IMR-90 (cell line): ENCODE measurements at regions not wholly inside any gene's neighbourhood (a gene's known extent, or its start where the extent isn't known, plus 50 kb on each side); places are given as distances from the start of the nearest gene placed in this dataset.

Experiments used
- ATAC-seq: fragments of 200-7000 bp; cut with Tn5 transposase; 2 replicates; pipeline ENCODE4 v1.9.1; 2020; ENCODE audit warnings: low read depth, mild to moderate bottlenecking, moderate library complexity
- BruUV-seq: library from RNA; stranded (reverse); fragments of 400-500 nt; replicated peaks from 2 replicates; lab custom pipeline; 2021; lab: Mats Ljungman, UMichigan
- CTCF ChIA-PET: fragments of 300-600 bp; formaldehyde crosslinking; extraction: SDS; loops from one replicate; lab custom pipeline; 2021; ENCODE audit warnings: antibody characterized with exemption; lab: Yijun Ruan, JAX
- POLR2A ChIA-PET: fragments of 300-600 bp; sonication (Branson Sonifier 250); formaldehyde crosslinking; loops from one replicate; lab custom pipeline; 2022; ENCODE audit warnings: antibody characterized with exemption; ENCODE audit not compliant: unreplicated experiment; lab: Charles Lee
- DNase-seq: peaks from one replicate; pipeline ENCODE4 v3.0.0; 2013
- H2AFZ ChIP-seq: replicated peaks from 2 replicates; pipeline ENCODE3; 2013; ENCODE audit warnings: low read length, mild to moderate bottlenecking; ENCODE audit not compliant: poor library complexity
- H2AK5ac ChIP-seq: 2 replicates; pipeline ENCODE4 v1.6.1; 2013; ENCODE audit warnings: low read depth, low read length, inconsistent platforms
- H2AK9ac ChIP-seq: replicated peaks from 2 replicates; pipeline ENCODE3; 2013; ENCODE audit warnings: mild to moderate bottlenecking, low read depth, low read length, moderate library complexity; ENCODE audit not compliant: poor library complexity
- H2BK120ac ChIP-seq: 2 replicates; pipeline ENCODE4 v1.6.1; 2013; ENCODE audit warnings: low read depth, low read length, inconsistent platforms
- H2BK15ac ChIP-seq: 3 replicates; pipeline ENCODE4 v1.6.1; 2013; ENCODE audit warnings: low read depth, low read length, inconsistent platforms
- H2BK20ac ChIP-seq: 2 replicates; pipeline ENCODE4 v1.6.1; 2013; ENCODE audit warnings: low read depth, mild to moderate bottlenecking, inconsistent platforms, low read length, moderate library complexity
- H2BK5ac ChIP-seq: 2 replicates; pipeline ENCODE4 v1.6.1; 2013; ENCODE audit warnings: mild to moderate bottlenecking, low read depth, low read length, inconsistent platforms; ENCODE audit not compliant: poor library complexity, severe bottlenecking
- H3K14ac ChIP-seq: replicated peaks from 2 replicates; pipeline ENCODE4 v1.6.1; 2013; ENCODE audit warnings: low read depth, low read length, inconsistent platforms
- H3K18ac ChIP-seq: 2 replicates; pipeline ENCODE4 v1.6.1; 2013; ENCODE audit warnings: low read depth, low read length, control low read depth
- H3K23ac ChIP-seq: 2 replicates; pipeline ENCODE4 v1.6.1; 2013; ENCODE audit warnings: low read depth, low read length, inconsistent platforms
- H3K27ac ChIP-seq: 2 replicates; pipeline ENCODE4 v1.5.1; 2013; ENCODE audit warnings: mild to moderate bottlenecking, control low read depth, low read length; ENCODE audit not compliant: insufficient read depth
- H3K27me3 ChIP-seq: 2 replicates; pipeline ENCODE4 v1.6.1; 2013; ENCODE audit warnings: low read length; ENCODE audit not compliant: control insufficient read depth, insufficient read depth
- H3K36me3 ChIP-seq: 2 replicates; pipeline ENCODE4 v1.6.1; 2013; ENCODE audit warnings: low read length, mixed read lengths; ENCODE audit not compliant: control insufficient read depth, insufficient read depth
- H3K4ac ChIP-seq: 2 replicates; pipeline ENCODE4 v1.6.1; 2013; ENCODE audit warnings: low read depth, low read length, inconsistent platforms
- H3K4me1 ChIP-seq: 2 replicates; pipeline ENCODE4 v1.6.1; 2013; ENCODE audit warnings: low read length, mixed read lengths; ENCODE audit not compliant: control insufficient read depth, insufficient read depth
- H3K4me2 ChIP-seq: 2 replicates; pipeline ENCODE4 v1.6.1; 2013; ENCODE audit warnings: low read depth, mild to moderate bottlenecking, control low read depth, low read length, moderate library complexity
- H3K4me3 ChIP-seq: 2 replicates; pipeline ENCODE4 v1.5.1; 2013; ENCODE audit warnings: low read depth, mild to moderate bottlenecking, control low read depth, low read length, moderate library complexity; ENCODE audit not compliant: insufficient read depth
- H3K56ac ChIP-seq: 2 replicates; pipeline ENCODE4 v1.6.1; 2013; ENCODE audit warnings: low read length, inconsistent platforms; ENCODE audit not compliant: insufficient read depth; ENCODE audit errors: extremely low read depth
- H3K79me1 ChIP-seq, 2 experiments: 2 replicates each; pipeline ENCODE4 v1.6.1; 2013; ENCODE audit warnings: low read length in 2 of 2, inconsistent platforms in 1 of 2, low read depth in 1 of 2
- H3K9ac ChIP-seq: 2 replicates; pipeline ENCODE4 v1.6.1; 2013; ENCODE audit warnings: low read depth, low read length, control low read depth
- H3K9me1 ChIP-seq: 2 replicates; pipeline ENCODE4 v1.6.1; 2013; ENCODE audit warnings: low read length, inconsistent platforms; ENCODE audit not compliant: insufficient read depth
- H3K9me3 ChIP-seq: 2 replicates; pipeline ENCODE4 v1.6.1; 2013; ENCODE audit warnings: low read length; ENCODE audit not compliant: control insufficient read depth, insufficient read depth
- H4K20me1 ChIP-seq: 2 replicates; pipeline ENCODE4 v1.6.1; 2013; ENCODE audit warnings: low read length, inconsistent platforms; ENCODE audit not compliant: insufficient read depth
- H4K5ac ChIP-seq: 2 replicates; pipeline ENCODE4 v1.6.1; 2013; ENCODE audit warnings: mild to moderate bottlenecking, low read depth, low read length, control low read depth
- H4K8ac ChIP-seq, 2 experiments: 2 replicates each; pipeline ENCODE4 v1.6.1; 2013; ENCODE audit warnings: low read depth in 2 of 2, low read length in 2 of 2, control low read depth in 1 of 2, inconsistent platforms in 1 of 2
- H4K91ac ChIP-seq: 2 replicates; pipeline ENCODE4 v1.6.1; 2013; ENCODE audit warnings: low read depth, low read length, inconsistent platforms; ENCODE audit not compliant: insufficient read depth
- BHLHE40 ChIP-seq: fragments of 150-350 bp; IDR thresholded peaks from 2 replicates; pipeline ENCODE4 v1.6.1; 2016; ENCODE audit warnings: mild to moderate bottlenecking, low read depth, low read length
- CEBPB ChIP-seq: IDR thresholded peaks from 2 replicates; pipeline ENCODE4 v1.6.1; 2012; ENCODE audit warnings: low read depth, low read length, improper control_type of control experiment
- CHD1 ChIP-seq: IDR thresholded peaks from 2 replicates; pipeline ENCODE4 v1.6.1; 2012; ENCODE audit warnings: low read depth, low read length, improper control_type of control experiment
- FOS ChIP-seq: fragments of 150-350 bp; IDR thresholded peaks from 2 replicates; pipeline ENCODE4 v1.6.1; 2016; ENCODE audit warnings: low read depth, low read length
- MAFK ChIP-seq: IDR thresholded peaks from 2 replicates; pipeline ENCODE4 v1.6.1; 2012; ENCODE audit warnings: low read depth, low read length, improper control_type of control experiment
- MAZ ChIP-seq: IDR thresholded peaks from 2 replicates; pipeline ENCODE4 v1.6.1; 2012; ENCODE audit warnings: low read depth, mild to moderate bottlenecking, low read length, improper control_type of control experiment, moderate library complexity, borderline replicate concordance
- MXI1 ChIP-seq: IDR thresholded peaks from 2 replicates; pipeline ENCODE4 v1.6.1; 2012; ENCODE audit warnings: low read depth, mild to moderate bottlenecking, low read length, moderate library complexity, borderline replicate concordance
- NFE2L2 ChIP-seq: fragments of 150-350 bp; IDR thresholded peaks from 2 replicates; pipeline ENCODE4 v1.6.1; 2016; ENCODE audit warnings: low read depth, mild to moderate bottlenecking, low read length
- POLR2A ChIP-seq: IDR thresholded peaks from 2 replicates; pipeline ENCODE4 v1.6.1; 2012; ENCODE audit warnings: mild to moderate bottlenecking, low read depth, low read length
- RAD21 ChIP-seq: IDR thresholded peaks from 2 replicates; pipeline ENCODE4 v1.6.1; 2012; ENCODE audit warnings: low read length, improper control_type of control experiment
- RCOR1 ChIP-seq: IDR thresholded peaks from 2 replicates; pipeline ENCODE4 v1.6.1; 2012; ENCODE audit warnings: mild to moderate bottlenecking, low read length, improper control_type of control experiment; ENCODE audit not compliant: insufficient replicate concordance
- RFX5 ChIP-seq: IDR thresholded peaks from 2 replicates; pipeline ENCODE4 v1.8.0; 2012; ENCODE audit warnings: low read depth, mild to moderate bottlenecking, low read length, moderate library complexity
- SMC3 ChIP-seq: fragments of 150-350 bp; IDR thresholded peaks from 2 replicates; pipeline ENCODE4 v1.6.1; 2016; ENCODE audit warnings: low read depth, mild to moderate bottlenecking, antibody characterized with exemption, low read length, moderate library complexity
- dilution Hi-C: fragments of 300-500 bp; cut with HindIII; formaldehyde crosslinking; loops from one replicate; pipeline ENCODE4 v1.14.3; 2018; ENCODE audit warnings: low sequenced_read_pairs; ENCODE audit not compliant: unreplicated experiment
- in situ Hi-C: fragments of 300-500 bp; cut with MboI; formaldehyde crosslinking; loops from 3 replicates; pipeline ENCODE4 v1.14.3; 2019; ENCODE audit warnings: low sequenced_read_pairs, inconsistent platforms, mixed read lengths
- intact Hi-C: fragments of 100-400 bp; cut with micrococcal nuclease; formaldehyde crosslinking; loops from 2 replicates; pipeline ENCODE4 v1.10.0; 2022
- TF ChIP-seq, protein P1 (sequence below): fragments of 150-350 bp; IDR thresholded peaks from 2 replicates; pipeline ENCODE4 v1.6.1; 2016; ENCODE audit warnings: low read depth, mild to moderate bottlenecking, low read length, moderate library complexity, borderline replicate concordance
- TF ChIP-seq, protein P2 (sequence below): conservative IDR thresholded peaks from 2 replicates; pipeline ENCODE4 v1.5.1; 2012; ENCODE audit warnings: mild to moderate bottlenecking, low read depth, low read length, improper control_type of control experiment
- TF ChIP-seq, protein P3 (sequence below): fragments of 150-350 bp; IDR thresholded peaks from 2 replicates; pipeline ENCODE4 v1.6.1; 2017; ENCODE audit warnings: mild to moderate bottlenecking, antibody characterized with exemption, low read length, low read depth

DNA sequence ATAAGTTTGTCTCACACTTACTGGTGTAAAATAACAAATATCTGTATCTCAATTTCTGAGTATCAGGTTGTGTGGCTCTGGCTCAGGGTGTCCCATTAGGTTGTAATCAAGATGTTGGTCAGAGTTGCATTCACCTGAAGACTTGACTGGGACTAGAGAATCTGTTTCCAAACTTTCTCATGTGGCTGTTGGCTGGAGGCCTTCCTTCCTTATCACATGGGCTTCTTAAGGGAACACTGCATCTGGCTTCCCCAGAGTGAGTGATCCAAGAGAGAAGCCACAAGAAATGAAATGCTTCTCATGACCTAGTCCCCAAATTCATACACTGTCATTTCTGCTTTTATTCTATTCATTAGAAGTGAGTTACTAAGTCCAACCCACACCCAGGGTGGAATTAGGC is 568.4 kb upstream of the CAMK1G start:
- Histone ChIP-seq H2BK5ac (no peak overlapping the region), H2AFZ (no peak overlapping the region), H3K14ac (no peak overlapping the region), H2AK9ac (no peak overlapping the region), H3K4ac (no peak overlapping the region), H3K9me1 (no peaks in the 10 kb centered on the region), H3K9me3 (peaks cover 14% of the 10 kb centered on the region), H3K4me2 (no peak overlapping the region), H4K5ac (no peak overlapping the region), H4K20me1 (no peaks in the 10 kb centered on the region), H3K27me3 (no peaks in the 10 kb centered on the region), H3K27ac (no peak overlapping the region), H3K18ac (no peak overlapping the region), H2BK15ac (no peak overlapping the region), H3K23ac (no peak overlapping the region), H2BK20ac (no peak overlapping the region), H2AK5ac (no peak overlapping the region), H3K36me3 (no peaks in the 10 kb centered on the region), H3K56ac (no peak overlapping the region), H3K4me3 (no peak overlapping the region), H3K79me1 (no peaks in the 10 kb centered on the region), H4K91ac (no peak overlapping the region), H2BK120ac (no peak overlapping the region), H4K8ac (no peak overlapping the region), H3K4me1 (no peaks in the 10 kb centered on the region), H3K9ac (no peak overlapping the region)
- in situ Hi-C loops (no loop called here), dilution Hi-C loops (no loop called here), intact Hi-C loops (no loop called here)
- ATAC-seq = no peak
- ChIA-PET CTCF (no interaction called here), POLR2A (no interaction called here)
- no TSS peak for BruUV-seq
- no peak for DNase-seq
- no peak for TF ChIP-seq MAFK
- no peak for TF ChIP-seq BHLHE40
- TF ChIP-seq RCOR1 = no peak
- no peak for TF ChIP-seq RAD21
- no peak for TF ChIP-seq NFE2L2
- no peak for TF ChIP-seq RFX5
- no peak for TF ChIP-seq MXI1
- TF ChIP-seq SMC3 = no peak
- TF ChIP-seq CEBPB = no peak
- TF ChIP-seq MAZ = no peak
- TF ChIP-seq, protein P1, sequence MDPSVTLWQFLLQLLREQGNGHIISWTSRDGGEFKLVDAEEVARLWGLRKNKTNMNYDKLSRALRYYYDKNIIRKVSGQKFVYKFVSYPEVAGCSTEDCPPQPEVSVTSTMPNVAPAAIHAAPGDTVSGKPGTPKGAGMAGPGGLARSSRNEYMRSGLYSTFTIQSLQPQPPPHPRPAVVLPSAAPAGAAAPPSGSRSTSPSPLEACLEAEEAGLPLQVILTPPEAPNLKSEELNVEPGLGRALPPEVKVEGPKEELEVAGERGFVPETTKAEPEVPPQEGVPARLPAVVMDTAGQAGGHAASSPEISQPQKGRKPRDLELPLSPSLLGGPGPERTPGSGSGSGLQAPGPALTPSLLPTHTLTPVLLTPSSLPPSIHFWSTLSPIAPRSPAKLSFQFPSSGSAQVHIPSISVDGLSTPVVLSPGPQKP = no peak
- TF ChIP-seq FOS = no peak
- TF ChIP-seq, protein P2, sequence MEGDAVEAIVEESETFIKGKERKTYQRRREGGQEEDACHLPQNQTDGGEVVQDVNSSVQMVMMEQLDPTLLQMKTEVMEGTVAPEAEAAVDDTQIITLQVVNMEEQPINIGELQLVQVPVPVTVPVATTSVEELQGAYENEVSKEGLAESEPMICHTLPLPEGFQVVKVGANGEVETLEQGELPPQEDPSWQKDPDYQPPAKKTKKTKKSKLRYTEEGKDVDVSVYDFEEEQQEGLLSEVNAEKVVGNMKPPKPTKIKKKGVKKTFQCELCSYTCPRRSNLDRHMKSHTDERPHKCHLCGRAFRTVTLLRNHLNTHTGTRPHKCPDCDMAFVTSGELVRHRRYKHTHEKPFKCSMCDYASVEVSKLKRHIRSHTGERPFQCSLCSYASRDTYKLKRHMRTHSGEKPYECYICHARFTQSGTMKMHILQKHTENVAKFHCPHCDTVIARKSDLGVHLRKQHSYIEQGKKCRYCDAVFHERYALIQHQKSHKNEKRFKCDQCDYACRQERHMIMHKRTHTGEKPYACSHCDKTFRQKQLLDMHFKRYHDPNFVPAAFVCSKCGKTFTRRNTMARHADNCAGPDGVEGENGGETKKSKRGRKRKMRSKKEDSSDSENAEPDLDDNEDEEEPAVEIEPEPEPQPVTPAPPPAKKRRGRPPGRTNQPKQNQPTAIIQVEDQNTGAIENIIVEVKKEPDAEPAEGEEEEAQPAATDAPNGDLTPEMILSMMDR = no peak
- no peak for TF ChIP-seq CHD1
- TF ChIP-seq, protein P3, sequence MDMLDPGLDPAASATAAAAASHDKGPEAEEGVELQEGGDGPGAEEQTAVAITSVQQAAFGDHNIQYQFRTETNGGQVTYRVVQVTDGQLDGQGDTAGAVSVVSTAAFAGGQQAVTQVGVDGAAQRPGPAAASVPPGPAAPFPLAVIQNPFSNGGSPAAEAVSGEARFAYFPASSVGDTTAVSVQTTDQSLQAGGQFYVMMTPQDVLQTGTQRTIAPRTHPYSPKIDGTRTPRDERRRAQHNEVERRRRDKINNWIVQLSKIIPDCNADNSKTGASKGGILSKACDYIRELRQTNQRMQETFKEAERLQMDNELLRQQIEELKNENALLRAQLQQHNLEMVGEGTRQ = no peak
- no peak for TF ChIP-seq POLR2A
